ENCODE measurements at regions not wholly inside any gene's neighbourhood (a gene's known extent, or its start where the extent isn't known, plus 50 kb on each side); places are given as distances from the start of the nearest gene placed in this dataset.

DNA sequence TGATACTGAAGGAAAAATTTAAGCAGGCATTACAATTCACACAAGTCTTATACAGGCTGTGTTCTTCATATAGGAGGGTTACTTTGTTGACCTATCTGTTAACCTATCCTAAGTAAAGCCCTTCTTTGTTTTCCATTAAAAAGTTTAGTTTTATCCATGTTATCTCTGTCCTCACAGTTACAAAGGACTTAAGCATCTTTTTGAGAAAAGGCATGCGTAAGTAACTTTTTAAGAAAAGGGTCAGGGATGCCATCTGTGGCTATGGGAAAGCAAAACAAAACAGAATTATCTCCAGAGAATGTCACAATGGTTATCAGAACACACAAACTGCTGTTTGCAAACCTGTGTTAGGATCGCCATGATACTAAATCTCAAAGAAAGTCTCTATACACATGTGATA is 295.8 kb upstream of the MTPN start:
- no peak overlapping the region for H3K9ac ChIP-seq (replicated peaks; ENCODE audit: extremely low read depth, insufficient read depth, low read length)
- H3K27ac ChIP-seq (ENCODE audit: insufficient read depth, low read depth, low read length), result no peak overlapping the region
- no TSS peak for BruUV-seq (replicated peaks)
- H3K79me2 ChIP-seq (ENCODE audit: control insufficient read depth, insufficient read depth, low read length), result no peaks in the 10 kb centered on the region
- H3K4me3 ChIP-seq (replicated peaks in 1 of 3; ENCODE audit: insufficient read depth in 1 of 3, low read depth in 1 of 3, low read length in 3 of 3), result no peak overlapping the region
- H3K9me3 ChIP-seq (replicated peaks; ENCODE audit: control insufficient read depth, insufficient read depth, low read length), result no peaks in the 10 kb centered on the region
- TF ChIP-seq FOS (IDR thresholded peaks at IDR 0.05; ENCODE audit: borderline replicate concordance, insufficient read depth, low read length), result no peak
- no peak for TF ChIP-seq POLR2AphosphoS5 (IDR thresholded peaks at IDR 0.05; ENCODE audit: insufficient read depth, low read depth, low read length)
- TF ChIP-seq JUN (IDR thresholded peaks at IDR 0.05; ENCODE audit: borderline replicate concordance, insufficient read depth, insufficient read length, low read depth), result no peak
- no peak for TF ChIP-seq POLR2A (IDR thresholded peaks at IDR 0.05; ENCODE audit: low read depth, low read length)
- TF ChIP-seq, protein P1, sequence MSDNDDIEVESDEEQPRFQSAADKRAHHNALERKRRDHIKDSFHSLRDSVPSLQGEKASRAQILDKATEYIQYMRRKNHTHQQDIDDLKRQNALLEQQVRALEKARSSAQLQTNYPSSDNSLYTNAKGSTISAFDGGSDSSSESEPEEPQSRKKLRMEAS (IDR thresholded peaks at IDR 0.05; ENCODE audit: insufficient read depth, insufficient read length), result no peak
- TF ChIP-seq GATA2 (IDR thresholded peaks at IDR 0.05; ENCODE audit: insufficient read depth, insufficient read length, low read depth, low read length), result no peak
- TF ChIP-seq CTCF (IDR thresholded peaks at IDR 0.05; ENCODE audit: extremely low read depth in 1 of 2, insufficient read depth in 1 of 2, low read depth in 1 of 2, low read length in 2 of 2), result no peak
- no peak for TF ChIP-seq EZH2 (IDR thresholded peaks at IDR 0.05; ENCODE audit: borderline replicate concordance, low read depth, low read length, severe bottlenecking)
- no peak for TF ChIP-seq MYC (IDR thresholded peaks at IDR 0.05; ENCODE audit: low read depth, low read length)
- H3K36me3 ChIP-seq (ENCODE audit: control insufficient read depth in 2 of 2, extremely low read depth in 1 of 2, insufficient read depth in 2 of 2, low read length in 2 of 2), result no peaks in the 10 kb centered on the region
- intact Hi-C loops (cut with micrococcal nuclease) (no loop called here), dilution Hi-C loops (cut with MboI; ENCODE audit: extremely low pct_ligation_motif_present, low sequenced_read_pairs) (no loop called here)
- H3K4me2 ChIP-seq (ENCODE audit: insufficient read depth, low read length), result no peak overlapping the region
- DNase-seq (ENCODE audit: low read depth, low spot score) (no peak), FAIRE-seq (no peak)
- H3K9me1 ChIP-seq (replicated peaks; ENCODE audit: control insufficient read depth, extremely low read depth, insufficient read depth, low read length), result no peaks in the 10 kb centered on the region
- POLR2A ChIA-PET, result no interaction called here
- no peaks in the 10 kb centered on the region for H4K20me1 ChIP-seq (replicated peaks; ENCODE audit: control insufficient read depth, extremely low read depth, insufficient read depth, low read length)
- no peak overlapping the region for H2AFZ ChIP-seq (ENCODE audit: low read depth, low read length)
- no peaks in the 10 kb centered on the region for H3K27me3 ChIP-seq (ENCODE audit: control insufficient read depth in 2 of 2, insufficient read depth in 2 of 2, low read length in 2 of 2)
- CTCF ChIA-PET, result no interaction called here
- H3K4me1 ChIP-seq (ENCODE audit: control insufficient read depth, extremely low read depth, insufficient read depth, low read length), result no peaks in the 10 kb centered on the region

Data from endothelial cell of umbilical vein (primary cell).